K562 (cell line): ENCODE measurements at regions not wholly inside any gene's neighbourhood (a gene's known extent, or its start where the extent isn't known, plus 50 kb on each side); places are given as distances from the start of the nearest gene placed in this dataset.

Experiments used
- BRCA1 ChIP-seq, 2 experiments: fragments of 450-650 bp in 1 of 2; sonication (generic) in 1 of 2; formaldehyde crosslinking in 1 of 2; IDR thresholded peaks; 2 replicates each; pipeline versions ENCODE4 v1.5.0 to v1.6.1; 2017 to 2020; ENCODE audit warnings: mild to moderate bottlenecking in 1 of 2, missing genetic modification reagents in 1 of 2
- COPS2 ChIP-seq: fragments of 450-650 bp; conservative IDR thresholded peaks from 2 replicates; pipeline ENCODE4 v1.6.1; 2016; ENCODE audit warnings: mild to moderate bottlenecking, moderate library complexity
- CSDE1 ChIP-seq, 2 experiments: fragments of 450-650 bp; IDR thresholded peaks; 2 replicates each; pipeline ENCODE4 v1.6.1; 2016; ENCODE audit warnings: mild to moderate bottlenecking in 1 of 2
- HMGN3 ChIP-seq: IDR thresholded peaks from 2 replicates; pipeline ENCODE4 v1.6.1; 2011; ENCODE audit warnings: borderline replicate concordance, low read depth, mild to moderate bottlenecking, mixed read lengths, low read length; ENCODE audit not compliant: insufficient read length; ENCODE audit errors: extremely low read depth
- IRF2 ChIP-seq: sonication (generic); formaldehyde crosslinking; IDR thresholded peaks from 2 replicates; pipeline ENCODE4 v1.8.1; 2022; ENCODE audit warnings: mild to moderate bottlenecking, missing genetic modification reagents
- JUND ChIP-seq, 2 experiments: IDR thresholded peaks; 2 replicates in 1 of 2; 3 replicates in 1 of 2; pipeline ENCODE4 v1.6.1; 2011; ENCODE audit warnings: borderline replicate concordance in 2 of 2, low read depth in 2 of 2, low read length in 2 of 2, improper control_type of control experiment in 1 of 2, missing biosample characterization in 1 of 2, missing genetic modification characterization in 1 of 2, missing genetic modification reagents in 1 of 2
- KLF1 ChIP-seq: fragments of 450-650 bp; IDR thresholded peaks from 2 replicates; pipeline ENCODE4 v1.6.1; 2016; ENCODE audit warnings: missing genetic modification characterization, missing compliant biosample characterization
- MCM2 ChIP-seq: fragments of 450-650 bp; IDR thresholded peaks from 2 replicates; pipeline ENCODE4 v1.6.1; 2017; ENCODE audit warnings: low read depth, mild to moderate bottlenecking
- MED1 ChIP-seq: sonication (generic); formaldehyde crosslinking; IDR thresholded peaks from 2 replicates; pipeline ENCODE4 v1.8.1; 2023; ENCODE audit warnings: missing genetic modification reagents, borderline replicate concordance
- PURB ChIP-seq: sonication (generic); formaldehyde crosslinking; IDR thresholded peaks from 2 replicates; pipeline ENCODE4 v1.9.0; 2021; ENCODE audit warnings: low read depth, mild to moderate bottlenecking, missing genetic modification reagents
- RFX7 ChIP-seq: fragments of 250-450 bp; sonication (Bioruptor Pico); IDR thresholded peaks from 2 replicates; pipeline ENCODE4 v1.5.1; 2021; ENCODE audit warnings: mild to moderate bottlenecking
- RUNX1 ChIP-seq: sonication (generic); IDR thresholded peaks from 2 replicates; pipeline ENCODE4 v1.6.1; 2016; ENCODE audit warnings: antibody characterized with exemption, low read depth
- STAG1 ChIP-seq: sonication (generic); formaldehyde crosslinking; IDR thresholded peaks from 2 replicates; pipeline ENCODE4 v1.5.0; 2020; ENCODE audit warnings: missing genetic modification reagents, borderline replicate concordance
- TAF9B ChIP-seq: fragments of 450-650 bp; IDR thresholded peaks from 2 replicates; pipeline ENCODE4 v1.6.1; 2018; ENCODE audit warnings: mild to moderate bottlenecking; ENCODE audit not compliant: partially characterized antibody
- TAL1 ChIP-seq: fragments of 450-650 bp; IDR thresholded peaks from 2 replicates; pipeline ENCODE4 v1.6.1; 2016; ENCODE audit warnings: mild to moderate bottlenecking
- YY1 ChIP-seq, 3 experiments: IDR thresholded peaks; 2 replicates each; pipeline ENCODE4 v1.6.1; 2011; ENCODE audit warnings: low read length in 2 of 3, mild to moderate bottlenecking in 2 of 3, moderate library complexity in 2 of 3, borderline replicate concordance in 1 of 3, control low read depth in 1 of 3, low read depth in 1 of 3; ENCODE audit not compliant: insufficient read depth in 3 of 3, insufficient replicate concordance in 2 of 3, control insufficient read depth in 1 of 3, insufficient read length in 1 of 3; ENCODE audit errors: extremely low read depth in 1 of 3
- ZNF23 ChIP-seq: fragments of 250-450 bp; sonication (Bioruptor Pico); IDR thresholded peaks from 2 replicates; pipeline ENCODE4 v1.4.0; 2020; ENCODE audit warnings: mild to moderate bottlenecking
- ZNF232 ChIP-seq: sonication (generic); formaldehyde crosslinking; IDR thresholded peaks from 2 replicates; pipeline ENCODE4 v1.8.0; 2022; ENCODE audit warnings: mild to moderate bottlenecking, missing genetic modification reagents
- ZNF449 ChIP-seq: fragments of 250-450 bp; sonication (Bioruptor Pico); IDR thresholded peaks from 2 replicates; pipeline ENCODE4 v1.8.0; 2022; ENCODE audit warnings: moderate library complexity, mild to moderate bottlenecking, inconsistent platforms
- ZNF668 ChIP-seq: fragments of 250-450 bp; sonication (Bioruptor Pico); IDR thresholded peaks from 2 replicates; pipeline ENCODE4 v1.8.0; 2022; ENCODE audit warnings: mild to moderate bottlenecking, inconsistent platforms
- TF ChIP-seq, protein P1 (sequence below), 2 experiments: fragments of 450-650 bp; conservative IDR thresholded peaks; 2 replicates each; pipeline ENCODE4 v1.6.1; 2017; ENCODE audit warnings: mild to moderate bottlenecking in 2 of 2, moderate library complexity in 2 of 2
- TF ChIP-seq, protein P2 (sequence below): fragments of 250-450 bp; sonication (Bioruptor Pico); IDR thresholded peaks from 2 replicates; pipeline ENCODE4 v1.5.0; 2020; ENCODE audit warnings: mild to moderate bottlenecking, borderline replicate concordance
- TF ChIP-seq, protein P3 (sequence below): fragments of 250-450 bp; sonication (Bioruptor Pico); IDR thresholded peaks from 2 replicates; pipeline ENCODE4 v1.5.0; 2021

- no peak for TF ChIP-seq IRF2
- no peak for TF ChIP-seq PURB (CRISPR knock-in tag)
- TF ChIP-seq ZNF668 (CRISPR knock-in tag), result no peak
- no peak for TF ChIP-seq MED1
- TF ChIP-seq BRCA1 (IDR thresholded peaks at IDR 0.05), result no peak
- no peak for TF ChIP-seq BRCA1 (CRISPR knock-in tag; IDR thresholded peaks at IDR 0.05)
- TF ChIP-seq RFX7 (CRISPR knock-in tag), result no peak
- TF ChIP-seq ZNF23 (CRISPR knock-in tag), result no peak
- TF ChIP-seq RUNX1, result no peak
- no peak for TF ChIP-seq TAF9B
- TF ChIP-seq, protein P1, sequence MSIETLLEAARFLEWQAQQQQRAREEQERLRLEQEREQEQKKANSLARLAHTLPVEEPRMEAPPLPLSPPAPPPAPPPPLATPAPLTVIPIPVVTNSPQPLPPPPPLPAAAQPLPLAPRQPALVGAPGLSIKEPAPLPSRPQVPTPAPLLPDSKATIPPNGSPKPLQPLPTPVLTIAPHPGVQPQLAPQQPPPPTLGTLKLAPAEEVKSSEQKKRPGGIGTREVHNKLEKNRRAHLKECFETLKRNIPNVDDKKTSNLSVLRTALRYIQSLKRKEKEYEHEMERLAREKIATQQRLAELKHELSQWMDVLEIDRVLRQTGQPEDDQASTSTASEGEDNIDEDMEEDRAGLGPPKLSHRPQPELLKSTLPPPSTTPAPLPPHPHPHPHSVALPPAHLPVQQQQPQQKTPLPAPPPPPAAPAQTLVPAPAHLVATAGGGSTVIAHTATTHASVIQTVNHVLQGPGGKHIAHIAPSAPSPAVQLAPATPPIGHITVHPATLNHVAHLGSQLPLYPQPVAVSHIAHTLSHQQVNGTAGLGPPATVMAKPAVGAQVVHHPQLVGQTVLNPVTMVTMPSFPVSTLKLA (conservative IDR thresholded peaks at IDR 0.05), result no peak
- TF ChIP-seq TAL1, result no peak; the same call in 1 of the 2 replicates
- TF ChIP-seq YY1 (IDR thresholded peaks at IDR 0.05; ENCODE audit: borderline replicate concordance in 1 of 3, control insufficient read depth in 1 of 3, extremely low read depth in 1 of 3, insufficient read depth in 3 of 3, insufficient read length in 1 of 3, insufficient replicate concordance in 2 of 3, low read depth in 1 of 3, low read length in 2 of 3), result no peak
- TF ChIP-seq ZNF449 (CRISPR knock-in tag), result no peak
- TF ChIP-seq, protein P2, sequence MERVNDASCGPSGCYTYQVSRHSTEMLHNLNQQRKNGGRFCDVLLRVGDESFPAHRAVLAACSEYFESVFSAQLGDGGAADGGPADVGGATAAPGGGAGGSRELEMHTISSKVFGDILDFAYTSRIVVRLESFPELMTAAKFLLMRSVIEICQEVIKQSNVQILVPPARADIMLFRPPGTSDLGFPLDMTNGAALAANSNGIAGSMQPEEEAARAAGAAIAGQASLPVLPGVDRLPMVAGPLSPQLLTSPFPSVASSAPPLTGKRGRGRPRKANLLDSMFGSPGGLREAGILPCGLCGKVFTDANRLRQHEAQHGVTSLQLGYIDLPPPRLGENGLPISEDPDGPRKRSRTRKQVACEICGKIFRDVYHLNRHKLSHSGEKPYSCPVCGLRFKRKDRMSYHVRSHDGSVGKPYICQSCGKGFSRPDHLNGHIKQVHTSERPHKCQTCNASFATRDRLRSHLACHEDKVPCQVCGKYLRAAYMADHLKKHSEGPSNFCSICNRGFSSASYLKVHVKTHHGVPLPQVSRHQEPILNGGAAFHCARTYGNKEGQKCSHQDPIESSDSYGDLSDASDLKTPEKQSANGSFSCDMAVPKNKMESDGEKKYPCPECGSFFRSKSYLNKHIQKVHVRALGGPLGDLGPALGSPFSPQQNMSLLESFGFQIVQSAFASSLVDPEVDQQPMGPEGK, result no peak
- no peak for TF ChIP-seq COPS2
- TF ChIP-seq KLF1 (tag), result no peak
- TF ChIP-seq CSDE1 (IDR thresholded peaks at IDR 0.05), result no peak
- TF ChIP-seq, protein P3, sequence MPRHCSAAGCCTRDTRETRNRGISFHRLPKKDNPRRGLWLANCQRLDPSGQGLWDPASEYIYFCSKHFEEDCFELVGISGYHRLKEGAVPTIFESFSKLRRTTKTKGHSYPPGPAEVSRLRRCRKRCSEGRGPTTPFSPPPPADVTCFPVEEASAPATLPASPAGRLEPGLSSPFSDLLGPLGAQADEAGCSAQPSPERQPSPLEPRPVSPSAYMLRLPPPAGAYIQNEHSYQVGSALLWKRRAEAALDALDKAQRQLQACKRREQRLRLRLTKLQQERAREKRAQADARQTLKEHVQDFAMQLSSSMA, result no peak
- TF ChIP-seq STAG1 (CRISPR knock-in tag), result no peak
- no peak for TF ChIP-seq HMGN3
- no peak for TF ChIP-seq MCM2
- TF ChIP-seq ZNF232 (CRISPR knock-in tag), result no peak
- TF ChIP-seq JUND (IDR thresholded peaks at IDR 0.05; ENCODE audit: borderline replicate concordance, low read depth, low read length), result peak; percentile 96
- peak; percentile 98 for TF ChIP-seq JUND (tag; IDR thresholded peaks at IDR 0.05; ENCODE audit: borderline replicate concordance, low read depth, low read length)
Measured at GRCh38 chr6:105892577-105893262, 193.4 kb upstream of the PRDM1 start (continued).
